K562 (cell line): ENCODE measurements at regions not wholly inside any gene's neighbourhood (a gene's known extent, or its start where the extent isn't known, plus 50 kb on each side); places are given as distances from the start of the nearest gene placed in this dataset.

Experiments
- BACH1 ChIP-seq: fragments of 200-800 bp; sonication (Bioruptor generic); IDR thresholded peaks from 2 replicates; pipeline ENCODE4 v1.6.1; 2016; ENCODE audit warnings: missing genetic modification characterization, missing compliant biosample characterization
- CBX8 ChIP-seq: fragments of 200-600 bp; sonication (generic); IDR thresholded peaks from 2 replicates; pipeline ENCODE4 v1.6.1; 2012; ENCODE audit warnings: borderline replicate concordance, mixed run types, low read depth, mild to moderate bottlenecking, moderate library complexity, mixed read lengths, low read length, control low read depth, inconsistent platforms; ENCODE audit not compliant: poor library complexity, severe bottlenecking; ENCODE audit errors: extremely low read depth
- KDM1A ChIP-seq, 2 experiments: fragments of 450-650 bp; IDR thresholded peaks; 2 replicates each; pipeline ENCODE4 v1.6.1; 2016; ENCODE audit warnings: mild to moderate bottlenecking in 2 of 2
- KLF16 ChIP-seq: IDR thresholded peaks from 2 replicates; pipeline ENCODE4 v1.6.1; 2016; ENCODE audit warnings: antibody characterized with exemption
- MED1 ChIP-seq: sonication (generic); formaldehyde crosslinking; IDR thresholded peaks from 2 replicates; pipeline ENCODE4 v1.8.1; 2023; ENCODE audit warnings: missing genetic modification reagents, borderline replicate concordance
- SIRT6 ChIP-seq: IDR thresholded peaks from one replicate; pipeline ENCODE4 v1.6.1; 2012; ENCODE audit warnings: low read depth, mild to moderate bottlenecking, control low read depth, inconsistent platforms, low read length, moderate library complexity
- U2AF1 ChIP-seq: fragments of 200-400 bp; formaldehyde crosslinking; optimal IDR thresholded peaks from 2 replicates; pipeline ENCODE3; 2017; ENCODE audit warnings: mild to moderate bottlenecking, low read depth, low read length, moderate library complexity
- TF ChIP-seq, protein P1 (sequence below): sonication (generic); formaldehyde crosslinking; IDR thresholded peaks from 2 replicates; pipeline ENCODE4 v1.8.0; 2022; ENCODE audit warnings: mild to moderate bottlenecking, missing genetic modification reagents, borderline replicate concordance
- TF ChIP-seq, protein P2 (sequence below), 3 experiments: IDR thresholded peaks in 2 of 3; conservative IDR thresholded peaks in 1 of 3; 2 replicates each; pipeline ENCODE4 v1.5.1; 2011 to 2012; ENCODE audit warnings: low read length in 3 of 3, mild to moderate bottlenecking in 3 of 3, control low read depth in 2 of 3, improper control_type of control experiment in 1 of 3, inconsistent platforms in 1 of 3, low read depth in 1 of 3, mixed read lengths in 1 of 3, moderate library complexity in 1 of 3; ENCODE audit not compliant: insufficient read depth in 2 of 3
- TF ChIP-seq, protein P3 (sequence below): fragments of 450-650 bp; formaldehyde crosslinking; IDR thresholded peaks from 2 replicates; pipeline ENCODE4 v1.4.0; 2022; ENCODE audit warnings: missing genetic modification characterization
- TF ChIP-seq, protein P4 (sequence below), 3 experiments: fragments of 200-800 bp in 1 of 3; sonication (Bioruptor generic) in 1 of 3; sonication (generic) in 1 of 3; formaldehyde crosslinking in 1 of 3; IDR thresholded peaks; 2 replicates each; pipeline versions ENCODE4 v1.6.1 to v1.8.0; 2016 to 2022; ENCODE audit warnings: mild to moderate bottlenecking in 2 of 3, missing compliant biosample characterization in 2 of 3, missing genetic modification characterization in 2 of 3, missing genetic modification reagents in 1 of 3
- TF ChIP-seq, protein P5 (sequence below): sonication (generic); formaldehyde crosslinking; IDR thresholded peaks from 2 replicates; pipeline ENCODE4 v1.8.1; 2022; ENCODE audit warnings: missing genetic modification reagents

DNA sequence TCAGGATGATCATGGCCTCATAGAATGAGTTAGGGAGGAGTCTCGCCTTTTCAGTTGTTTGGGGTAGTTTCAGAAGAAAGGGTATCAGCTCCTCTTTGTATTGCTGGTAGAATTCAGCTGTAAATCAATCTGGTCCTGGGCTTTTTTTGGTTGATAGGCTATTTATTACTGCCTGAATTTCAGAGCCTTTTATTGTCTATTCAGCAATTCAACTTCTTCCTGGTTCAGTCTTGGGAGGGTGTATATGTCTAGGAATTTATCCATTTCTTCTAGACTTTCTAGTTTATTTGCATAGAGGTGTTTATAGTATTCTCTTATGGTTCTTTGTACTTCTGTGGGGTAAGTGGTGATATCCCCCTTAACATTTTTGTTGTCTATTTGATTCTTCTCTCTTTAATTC, 1024.2 kb downstream of the DIPK2A start:
- TF ChIP-seq, protein P1, sequence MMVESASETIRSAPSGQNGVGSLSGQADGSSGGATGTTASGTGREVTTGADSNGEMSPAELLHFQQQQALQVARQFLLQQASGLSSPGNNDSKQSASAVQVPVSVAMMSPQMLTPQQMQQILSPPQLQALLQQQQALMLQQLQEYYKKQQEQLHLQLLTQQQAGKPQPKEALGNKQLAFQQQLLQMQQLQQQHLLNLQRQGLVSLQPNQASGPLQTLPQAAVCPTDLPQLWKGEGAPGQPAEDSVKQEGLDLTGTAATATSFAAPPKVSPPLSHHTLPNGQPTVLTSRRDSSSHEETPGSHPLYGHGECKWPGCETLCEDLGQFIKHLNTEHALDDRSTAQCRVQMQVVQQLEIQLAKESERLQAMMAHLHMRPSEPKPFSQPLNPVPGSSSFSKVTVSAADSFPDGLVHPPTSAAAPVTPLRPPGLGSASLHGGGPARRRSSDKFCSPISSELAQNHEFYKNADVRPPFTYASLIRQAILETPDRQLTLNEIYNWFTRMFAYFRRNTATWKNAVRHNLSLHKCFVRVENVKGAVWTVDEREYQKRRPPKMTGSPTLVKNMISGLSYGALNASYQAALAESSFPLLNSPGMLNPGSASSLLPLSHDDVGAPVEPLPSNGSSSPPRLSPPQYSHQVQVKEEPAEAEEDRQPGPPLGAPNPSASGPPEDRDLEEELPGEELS: no peak
- TF ChIP-seq BACH1 (tag) (no peak), KDM1A (IDR thresholded peaks at IDR 0.05) (no peak), SIRT6 (no peak), MED1 (CRISPR knock-in tag) (no peak), U2AF1 (no peak), KLF16 (no peak), CBX8 (no peak)
- TF ChIP-seq, protein P2, sequence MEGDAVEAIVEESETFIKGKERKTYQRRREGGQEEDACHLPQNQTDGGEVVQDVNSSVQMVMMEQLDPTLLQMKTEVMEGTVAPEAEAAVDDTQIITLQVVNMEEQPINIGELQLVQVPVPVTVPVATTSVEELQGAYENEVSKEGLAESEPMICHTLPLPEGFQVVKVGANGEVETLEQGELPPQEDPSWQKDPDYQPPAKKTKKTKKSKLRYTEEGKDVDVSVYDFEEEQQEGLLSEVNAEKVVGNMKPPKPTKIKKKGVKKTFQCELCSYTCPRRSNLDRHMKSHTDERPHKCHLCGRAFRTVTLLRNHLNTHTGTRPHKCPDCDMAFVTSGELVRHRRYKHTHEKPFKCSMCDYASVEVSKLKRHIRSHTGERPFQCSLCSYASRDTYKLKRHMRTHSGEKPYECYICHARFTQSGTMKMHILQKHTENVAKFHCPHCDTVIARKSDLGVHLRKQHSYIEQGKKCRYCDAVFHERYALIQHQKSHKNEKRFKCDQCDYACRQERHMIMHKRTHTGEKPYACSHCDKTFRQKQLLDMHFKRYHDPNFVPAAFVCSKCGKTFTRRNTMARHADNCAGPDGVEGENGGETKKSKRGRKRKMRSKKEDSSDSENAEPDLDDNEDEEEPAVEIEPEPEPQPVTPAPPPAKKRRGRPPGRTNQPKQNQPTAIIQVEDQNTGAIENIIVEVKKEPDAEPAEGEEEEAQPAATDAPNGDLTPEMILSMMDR (IDR thresholded peaks at IDR 0.05 in 2 of 3, conservative IDR thresholded peaks at IDR 0.05 in 1 of 3; ENCODE audit: insufficient read depth in 2 of 3, low read depth in 1 of 3, low read length in 3 of 3): no peak
- TF ChIP-seq, protein P3, sequence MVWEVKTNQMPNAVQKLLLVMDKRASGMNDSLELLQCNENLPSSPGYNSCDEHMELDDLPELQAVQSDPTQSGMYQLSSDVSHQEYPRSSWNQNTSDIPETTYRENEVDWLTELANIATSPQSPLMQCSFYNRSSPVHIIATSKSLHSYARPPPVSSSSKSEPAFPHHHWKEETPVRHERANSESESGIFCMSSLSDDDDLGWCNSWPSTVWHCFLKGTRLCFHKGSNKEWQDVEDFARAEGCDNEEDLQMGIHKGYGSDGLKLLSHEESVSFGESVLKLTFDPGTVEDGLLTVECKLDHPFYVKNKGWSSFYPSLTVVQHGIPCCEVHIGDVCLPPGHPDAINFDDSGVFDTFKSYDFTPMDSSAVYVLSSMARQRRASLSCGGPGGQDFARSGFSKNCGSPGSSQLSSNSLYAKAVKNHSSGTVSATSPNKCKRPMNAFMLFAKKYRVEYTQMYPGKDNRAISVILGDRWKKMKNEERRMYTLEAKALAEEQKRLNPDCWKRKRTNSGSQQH: no peak
- TF ChIP-seq, protein P4, sequence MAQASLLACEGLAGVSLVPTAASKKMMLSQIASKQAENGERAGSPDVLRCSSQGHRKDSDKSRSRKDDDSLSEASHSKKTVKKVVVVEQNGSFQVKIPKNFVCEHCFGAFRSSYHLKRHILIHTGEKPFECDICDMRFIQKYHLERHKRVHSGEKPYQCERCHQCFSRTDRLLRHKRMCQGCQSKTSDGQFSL (CRISPR knock-in tag; IDR thresholded peaks at IDR 0.05): no peak
- TF ChIP-seq, protein P4 (tag; IDR thresholded peaks at IDR 0.05): no peak
- TF ChIP-seq, protein P5, sequence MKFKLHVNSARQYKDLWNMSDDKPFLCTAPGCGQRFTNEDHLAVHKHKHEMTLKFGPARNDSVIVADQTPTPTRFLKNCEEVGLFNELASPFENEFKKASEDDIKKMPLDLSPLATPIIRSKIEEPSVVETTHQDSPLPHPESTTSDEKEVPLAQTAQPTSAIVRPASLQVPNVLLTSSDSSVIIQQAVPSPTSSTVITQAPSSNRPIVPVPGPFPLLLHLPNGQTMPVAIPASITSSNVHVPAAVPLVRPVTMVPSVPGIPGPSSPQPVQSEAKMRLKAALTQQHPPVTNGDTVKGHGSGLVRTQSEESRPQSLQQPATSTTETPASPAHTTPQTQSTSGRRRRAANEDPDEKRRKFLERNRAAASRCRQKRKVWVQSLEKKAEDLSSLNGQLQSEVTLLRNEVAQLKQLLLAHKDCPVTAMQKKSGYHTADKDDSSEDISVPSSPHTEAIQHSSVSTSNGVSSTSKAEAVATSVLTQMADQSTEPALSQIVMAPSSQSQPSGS: no peak
